ENCODE measurements at regions not wholly inside any gene's neighbourhood (a gene's known extent, or its start where the extent isn't known, plus 50 kb on each side); places are given as distances from the start of the nearest gene placed in this dataset.

- no peaks in the 10 kb centered on the region for H3K79me2 ChIP-seq (replicated peaks; ENCODE audit: insufficient read depth, low read length)
- H3K27ac ChIP-seq (ENCODE audit: low read length), result no peak overlapping the region
- H3K9me3 ChIP-seq (ENCODE audit: low read length), result no peaks in the 10 kb centered on the region
- no peak overlapping the region for H3K4me3 ChIP-seq (ENCODE audit: low read length)
- H2AFZ ChIP-seq (ENCODE audit: low read depth, low read length), result no peak overlapping the region
- H3K9ac ChIP-seq (ENCODE audit: low read length), result no peak overlapping the region
- no peaks in the 10 kb centered on the region for H3K27me3 ChIP-seq (ENCODE audit: insufficient read depth, low read depth, low read length)
- H3K9me2 ChIP-seq (ENCODE audit: insufficient read depth, low read length), result no peaks in the 10 kb centered on the region
- no peaks in the 10 kb centered on the region for H4K20me1 ChIP-seq (ENCODE audit: insufficient read depth)
- TF ChIP-seq MXI1 (conservative IDR thresholded peaks at IDR 0.05; ENCODE audit: poor library complexity, severe bottlenecking) (no peak), POLR2AphosphoS5 (IDR thresholded peaks at IDR 0.05) (no peak), RAD21 (conservative IDR thresholded peaks at IDR 0.05) (no peak), EZH2 (IDR thresholded peaks at IDR 0.05; ENCODE audit: borderline replicate concordance, insufficient read depth, low read length, poor library complexity, severe bottlenecking) (no peak), EP300 (conservative IDR thresholded peaks at IDR 0.05; ENCODE audit: poor library complexity, severe bottlenecking) (no peak), SMC3 (conservative IDR thresholded peaks at IDR 0.05; ENCODE audit: poor library complexity) (no peak), TAF1 (IDR thresholded peaks at IDR 0.05; ENCODE audit: low read depth) (no peak)
- TF ChIP-seq, protein P1, sequence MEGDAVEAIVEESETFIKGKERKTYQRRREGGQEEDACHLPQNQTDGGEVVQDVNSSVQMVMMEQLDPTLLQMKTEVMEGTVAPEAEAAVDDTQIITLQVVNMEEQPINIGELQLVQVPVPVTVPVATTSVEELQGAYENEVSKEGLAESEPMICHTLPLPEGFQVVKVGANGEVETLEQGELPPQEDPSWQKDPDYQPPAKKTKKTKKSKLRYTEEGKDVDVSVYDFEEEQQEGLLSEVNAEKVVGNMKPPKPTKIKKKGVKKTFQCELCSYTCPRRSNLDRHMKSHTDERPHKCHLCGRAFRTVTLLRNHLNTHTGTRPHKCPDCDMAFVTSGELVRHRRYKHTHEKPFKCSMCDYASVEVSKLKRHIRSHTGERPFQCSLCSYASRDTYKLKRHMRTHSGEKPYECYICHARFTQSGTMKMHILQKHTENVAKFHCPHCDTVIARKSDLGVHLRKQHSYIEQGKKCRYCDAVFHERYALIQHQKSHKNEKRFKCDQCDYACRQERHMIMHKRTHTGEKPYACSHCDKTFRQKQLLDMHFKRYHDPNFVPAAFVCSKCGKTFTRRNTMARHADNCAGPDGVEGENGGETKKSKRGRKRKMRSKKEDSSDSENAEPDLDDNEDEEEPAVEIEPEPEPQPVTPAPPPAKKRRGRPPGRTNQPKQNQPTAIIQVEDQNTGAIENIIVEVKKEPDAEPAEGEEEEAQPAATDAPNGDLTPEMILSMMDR (IDR thresholded peaks at IDR 0.05; ENCODE audit: poor library complexity, severe bottlenecking), result no peak
- TF ChIP-seq, protein P2, sequence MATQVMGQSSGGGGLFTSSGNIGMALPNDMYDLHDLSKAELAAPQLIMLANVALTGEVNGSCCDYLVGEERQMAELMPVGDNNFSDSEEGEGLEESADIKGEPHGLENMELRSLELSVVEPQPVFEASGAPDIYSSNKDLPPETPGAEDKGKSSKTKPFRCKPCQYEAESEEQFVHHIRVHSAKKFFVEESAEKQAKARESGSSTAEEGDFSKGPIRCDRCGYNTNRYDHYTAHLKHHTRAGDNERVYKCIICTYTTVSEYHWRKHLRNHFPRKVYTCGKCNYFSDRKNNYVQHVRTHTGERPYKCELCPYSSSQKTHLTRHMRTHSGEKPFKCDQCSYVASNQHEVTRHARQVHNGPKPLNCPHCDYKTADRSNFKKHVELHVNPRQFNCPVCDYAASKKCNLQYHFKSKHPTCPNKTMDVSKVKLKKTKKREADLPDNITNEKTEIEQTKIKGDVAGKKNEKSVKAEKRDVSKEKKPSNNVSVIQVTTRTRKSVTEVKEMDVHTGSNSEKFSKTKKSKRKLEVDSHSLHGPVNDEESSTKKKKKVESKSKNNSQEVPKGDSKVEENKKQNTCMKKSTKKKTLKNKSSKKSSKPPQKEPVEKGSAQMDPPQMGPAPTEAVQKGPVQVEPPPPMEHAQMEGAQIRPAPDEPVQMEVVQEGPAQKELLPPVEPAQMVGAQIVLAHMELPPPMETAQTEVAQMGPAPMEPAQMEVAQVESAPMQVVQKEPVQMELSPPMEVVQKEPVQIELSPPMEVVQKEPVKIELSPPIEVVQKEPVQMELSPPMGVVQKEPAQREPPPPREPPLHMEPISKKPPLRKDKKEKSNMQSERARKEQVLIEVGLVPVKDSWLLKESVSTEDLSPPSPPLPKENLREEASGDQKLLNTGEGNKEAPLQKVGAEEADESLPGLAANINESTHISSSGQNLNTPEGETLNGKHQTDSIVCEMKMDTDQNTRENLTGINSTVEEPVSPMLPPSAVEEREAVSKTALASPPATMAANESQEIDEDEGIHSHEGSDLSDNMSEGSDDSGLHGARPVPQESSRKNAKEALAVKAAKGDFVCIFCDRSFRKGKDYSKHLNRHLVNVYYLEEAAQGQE (IDR thresholded peaks at IDR 0.05; ENCODE audit: borderline replicate concordance), result no peak
- no peaks in the 10 kb centered on the region for H3F3A ChIP-seq (ENCODE audit: insufficient read depth, low read length, poor library complexity, severe bottlenecking)
- H3K36me3 ChIP-seq (ENCODE audit: insufficient read depth, low read length), result no peaks in the 10 kb centered on the region
- no peak overlapping the region for H3K4me2 ChIP-seq (ENCODE audit: low read length)
Measured at GRCh38 chr5:133865113-133865512, 103.3 kb downstream of the C5orf15 start.

DNA sequence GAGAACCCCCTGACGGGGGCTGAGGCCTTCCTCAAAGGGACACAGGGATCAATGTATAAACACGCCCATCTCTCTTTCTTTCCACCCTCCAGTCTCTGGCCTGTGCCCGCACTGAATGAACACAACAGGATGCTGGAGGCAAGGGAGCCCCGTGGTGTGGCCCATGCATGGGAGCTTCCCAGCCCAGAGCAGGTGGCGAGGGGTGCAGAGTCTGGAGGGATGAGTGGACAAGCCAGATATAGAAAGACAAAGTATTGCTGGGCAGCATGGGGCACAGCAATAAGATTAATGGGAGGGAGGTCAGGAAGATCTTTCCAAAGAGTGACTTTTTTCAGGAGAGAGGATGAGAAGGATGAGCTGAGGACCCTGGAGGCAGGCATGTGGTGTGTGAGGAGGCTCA lies 103.7 kb downstream of the C5orf15 start:
- no peaks in the 10 kb centered on the region for H4K20me1 ChIP-seq (ENCODE audit: insufficient read depth)
- H2AFZ ChIP-seq (ENCODE audit: low read depth, low read length), result no peak overlapping the region
- H3F3A ChIP-seq (ENCODE audit: insufficient read depth, low read length, poor library complexity, severe bottlenecking), result no peaks in the 10 kb centered on the region
- TF ChIP-seq, protein P2 (IDR thresholded peaks at IDR 0.05; ENCODE audit: borderline replicate concordance), result no peak
- TF ChIP-seq MXI1 (conservative IDR thresholded peaks at IDR 0.05; ENCODE audit: poor library complexity, severe bottlenecking), result no peak
- TF ChIP-seq RAD21 (conservative IDR thresholded peaks at IDR 0.05), result no peak
- no peak for TF ChIP-seq EZH2 (IDR thresholded peaks at IDR 0.05; ENCODE audit: borderline replicate concordance, insufficient read depth, low read length, poor library complexity, severe bottlenecking)
- TF ChIP-seq SMC3 (conservative IDR thresholded peaks at IDR 0.05; ENCODE audit: poor library complexity), result no peak
- TF ChIP-seq POLR2AphosphoS5 (IDR thresholded peaks at IDR 0.05), result no peak
- no peak for TF ChIP-seq TAF1 (IDR thresholded peaks at IDR 0.05; ENCODE audit: low read depth)
- no peak for TF ChIP-seq EP300 (conservative IDR thresholded peaks at IDR 0.05; ENCODE audit: poor library complexity, severe bottlenecking)
- TF ChIP-seq, protein P1 (IDR thresholded peaks at IDR 0.05; ENCODE audit: poor library complexity, severe bottlenecking), result no peak
- H3K27ac ChIP-seq (ENCODE audit: low read length), result no peak overlapping the region
- no peak overlapping the region for H3K4me3 ChIP-seq (ENCODE audit: low read length)
- H3K9ac ChIP-seq (ENCODE audit: low read length), result no peak overlapping the region
- H3K9me3 ChIP-seq (ENCODE audit: low read length), result no peaks in the 10 kb centered on the region
- H3K4me2 ChIP-seq (ENCODE audit: low read length), result no peak overlapping the region
- H3K27me3 ChIP-seq (ENCODE audit: insufficient read depth, low read depth, low read length), result no peaks in the 10 kb centered on the region
- no peaks in the 10 kb centered on the region for H3K9me2 ChIP-seq (ENCODE audit: insufficient read depth, low read length)
- no peaks in the 10 kb centered on the region for H3K36me3 ChIP-seq (ENCODE audit: insufficient read depth, low read length)
- no peaks in the 10 kb centered on the region for H3K79me2 ChIP-seq (replicated peaks; ENCODE audit: insufficient read depth, low read length)

Data from neural cell (in vitro differentiated cells).